Naive thymus-derived CD4-positive, alpha-beta T cell (primary cell): ENCODE measurements at regions not wholly inside any gene's neighbourhood (a gene's known extent, or its start where the extent isn't known, plus 50 kb on each side); places are given as distances from the start of the nearest gene placed in this dataset.

Source experiments
- ATAC-seq: fragments of 150-1000 bp; cut with Tn5 transposase; 2 replicates; pipeline ENCODE4 v1.10.0; 2021; ENCODE audit warnings: mild to moderate bottlenecking, moderate library complexity
- CTCF ChIA-PET: fragments of 350-600 bp; sonication (Branson Sonifier 250); formaldehyde crosslinking; loops from one replicate; lab custom pipeline; 2021; ENCODE audit warnings: antibody characterized with exemption; lab: Charles Lee
- POLR2A ChIA-PET: fragments of 350-600 bp; sonication (Branson Sonifier 250); formaldehyde crosslinking; loops from one replicate; lab custom pipeline; 2021; ENCODE audit warnings: antibody characterized with exemption, inconsistent platforms; lab: Charles Lee
- DNase-seq, 9 donors: peaks; one replicate each; pipeline versions ENCODE4 v3.0.0 to v3.0.0-alpha.2; 2020 to 2022; ENCODE audit warnings: mixed read lengths in 1 of 9
- H3K27ac ChIP-seq: one replicate; pipeline ENCODE4 v1.7.0; 2013; ENCODE audit warnings: mild to moderate bottlenecking, low read depth, low read length, moderate library complexity
- H3K27me3 ChIP-seq, 2 donors: one replicate each; pipeline ENCODE4 v1.7.0; 2013; ENCODE audit warnings: low read length in 2 of 2, mild to moderate bottlenecking in 2 of 2, moderate library complexity in 2 of 2; ENCODE audit not compliant: control insufficient read depth in 2 of 2, insufficient read depth in 2 of 2
- H3K36me3 ChIP-seq, 3 experiments: 1 replicate in 2 of 3; 2 replicates in 1 of 3; pipeline ENCODE4 v1.7.0; 2013; ENCODE audit warnings: low read length in 3 of 3, mild to moderate bottlenecking in 3 of 3, moderate library complexity in 1 of 3; ENCODE audit not compliant: insufficient read depth in 3 of 3, control insufficient read depth in 2 of 3
- H3K4me1 ChIP-seq, 2 donors: one replicate each; pipeline ENCODE4 v1.7.0; 2013; ENCODE audit warnings: low read length in 2 of 2, mild to moderate bottlenecking in 2 of 2, moderate library complexity in 1 of 2; ENCODE audit not compliant: control insufficient read depth in 2 of 2, insufficient read depth in 2 of 2
- H3K4me3 ChIP-seq: 2 replicates; pipeline ENCODE4 v1.7.0; 2013; ENCODE audit warnings: mild to moderate bottlenecking, low read length
- H3K9me3 ChIP-seq, 3 experiments: 1 replicate in 2 of 3; 2 replicates in 1 of 3; pipeline ENCODE4 v1.7.0; 2013; ENCODE audit warnings: low read length in 3 of 3; ENCODE audit not compliant: control insufficient read depth in 2 of 3
- H3K27ac Mint-ChIP-seq, 9 donors: one replicate each; pipeline ENCODE4 v1.8.0; 2020 to 2022; ENCODE audit warnings: mixed read lengths in 9 of 9, mild to moderate bottlenecking in 8 of 9, moderate library complexity in 5 of 9, inconsistent platforms in 2 of 9
- H3K27me3 Mint-ChIP-seq, 5 donors: one replicate each; pipeline ENCODE4 v1.8.0; 2021 to 2022; ENCODE audit warnings: mixed read lengths in 5 of 5, mild to moderate bottlenecking in 1 of 5
- H3K36me3 Mint-ChIP-seq, 5 donors: one replicate each; pipeline ENCODE4 v1.8.0; 2020 to 2022; ENCODE audit warnings: mixed read lengths in 5 of 5, mild to moderate bottlenecking in 3 of 5, inconsistent platforms in 1 of 5
- H3K4me1 Mint-ChIP-seq, 7 donors: one replicate each; pipeline ENCODE4 v1.8.0; 2020 to 2022; ENCODE audit warnings: mixed read lengths in 7 of 7, mild to moderate bottlenecking in 3 of 7, inconsistent platforms in 1 of 7
- H3K4me3 Mint-ChIP-seq, 10 donors: one replicate each; pipeline ENCODE4 v1.8.0; 2020 to 2022; ENCODE audit warnings: mild to moderate bottlenecking in 10 of 10, mixed read lengths in 10 of 10, moderate library complexity in 6 of 10, inconsistent platforms in 2 of 10
- H3K9me3 Mint-ChIP-seq, 11 donors: one replicate each; pipeline ENCODE4 v1.8.0; 2020 to 2022; ENCODE audit warnings: mixed read lengths in 11 of 11, mild to moderate bottlenecking in 4 of 11, inconsistent platforms in 1 of 11, moderate library complexity in 1 of 11
- intact Hi-C, 2 donors: fragments of 100-400 bp; cut with micrococcal nuclease; formaldehyde crosslinking; loops; one replicate each; pipeline ENCODE4 v1.15.1; 2023

GRCh38 chr5:20522905-20523482 is 535.0 kb upstream of the CDH18 start:
- no peaks in the 10 kb centered on the region for H3K27me3 ChIP-seq
- Mint-ChIP-seq H3K4me3 (no peak overlapping the region), H3K4me1 (no peaks in the 10 kb centered on the region), H3K9me3 (peaks cover 3 to 39% (median 18%) of the 10 kb centered on the region in 11 donors), H3K27me3 (no peaks in the 10 kb centered on the region), H3K36me3 (no peaks in the 10 kb centered on the region), H3K27ac (no peak overlapping the region)
- no peaks in the 10 kb centered on the region for H3K9me3 ChIP-seq
- no peak overlapping the region for H3K4me3 ChIP-seq
- intact Hi-C loops: no loop called here
- no peaks in the 10 kb centered on the region for H3K4me1 ChIP-seq
- ChIA-PET CTCF (no interaction called here), POLR2A (no interaction called here)
- no peak for DNase-seq
- H3K27ac ChIP-seq: no peak overlapping the region
- no peaks in the 10 kb centered on the region for H3K36me3 ChIP-seq
- ATAC-seq: no peak

- POLR2A ChIA-PET: no interaction called here
- peaks cover 2 to 26% (median 8%) of the 10 kb centered on the region in 11 donors for H3K9me3 Mint-ChIP-seq
- H3K9me3 ChIP-seq: no peaks in the 10 kb centered on the region
Measured at GRCh38 chr5:20515606-20516005, 527.6 kb upstream of the CDH18 start.

DNA sequence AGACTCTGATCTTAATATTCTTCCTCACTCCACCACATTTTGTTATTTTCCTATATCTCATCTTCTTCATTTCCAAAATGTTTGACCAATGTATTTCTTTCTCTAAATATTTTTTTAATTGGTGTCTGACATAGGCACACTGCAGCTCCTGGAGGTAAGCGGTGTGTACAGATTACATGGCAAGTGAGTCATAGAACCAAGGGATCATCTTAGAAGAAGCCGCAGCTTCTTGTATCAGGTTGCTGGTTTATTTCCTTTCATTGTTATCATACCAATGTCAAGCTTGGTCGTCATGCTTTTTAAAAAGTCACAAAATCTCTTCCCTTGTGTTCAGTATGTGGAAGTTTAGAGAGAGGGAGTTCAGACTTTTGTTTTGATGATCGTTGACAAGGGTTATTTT is 526.1 kb upstream of the CDH18 start:
- ATAC-seq: no peak
- H3K9me3 Mint-ChIP-seq: peaks cover under 1 to 34% (median 8%) of the 10 kb centered on the region in 11 donors
- POLR2A ChIA-PET: no interaction called here

More at GRCh38 chr5:20515606-20516005, 527.6 kb upstream of the CDH18 start:
- no peaks in the 10 kb centered on the region for H3K36me3 ChIP-seq
- ATAC-seq (no peak), DNase-seq (no peak)
- no peak overlapping the region for H3K4me3 ChIP-seq
- H3K27me3 ChIP-seq: no peaks in the 10 kb centered on the region
- H3K27ac Mint-ChIP-seq: no peak overlapping the region
- H3K4me1 ChIP-seq: no peaks in the 10 kb centered on the region
- intact Hi-C loops: no loop called here
- H3K4me3 Mint-ChIP-seq: no peak overlapping the region
- no peaks in the 10 kb centered on the region for H3K27me3 Mint-ChIP-seq
- H3K4me1 Mint-ChIP-seq: no peaks in the 10 kb centered on the region
- CTCF ChIA-PET: no interaction called here
- no peaks in the 10 kb centered on the region for H3K36me3 Mint-ChIP-seq
- no peak overlapping the region for H3K27ac ChIP-seq

GRCh38 chr5:20500546-20500945 is 512.5 kb upstream of the CDH18 start:
- Mint-ChIP-seq H3K4me1 (no peaks in the 10 kb centered on the region), H3K27me3 (no peaks in the 10 kb centered on the region), H3K9me3 (peaks cover under 1 to 11% (median 4%) of the 10 kb centered on the region in 11 donors), H3K27ac (no peak overlapping the region), H3K36me3 (no peaks in the 10 kb centered on the region), H3K4me3 (no peak overlapping the region)
- Histone ChIP-seq H3K27ac (no peak overlapping the region), H3K36me3 (no peaks in the 10 kb centered on the region), H3K9me3 (no peaks in the 10 kb centered on the region), H3K4me1 (no peaks in the 10 kb centered on the region), H3K27me3 (no peaks in the 10 kb centered on the region), H3K4me3 (no peak overlapping the region)
- ATAC-seq: no peak
- ChIA-PET CTCF (no interaction called here), POLR2A (no interaction called here)
- intact Hi-C loops: no loop called here
- no peak for DNase-seq

More for the DNA sequence above, 526.1 kb upstream of the CDH18 start:
- Histone ChIP-seq H3K4me1 (no peaks in the 10 kb centered on the region), H3K9me3 (no peaks in the 10 kb centered on the region), H3K4me3 (no peak overlapping the region), H3K27ac (no peak overlapping the region), H3K27me3 (no peaks in the 10 kb centered on the region), H3K36me3 (no peaks in the 10 kb centered on the region)
- Mint-ChIP-seq H3K36me3 (no peaks in the 10 kb centered on the region), H3K4me1 (no peaks in the 10 kb centered on the region), H3K27me3 (no peaks in the 10 kb centered on the region), H3K4me3 (no peak overlapping the region), H3K27ac (no peak overlapping the region)
- intact Hi-C loops: no loop called here
- CTCF ChIA-PET: no interaction called here
- no peak for DNase-seq

DNA sequence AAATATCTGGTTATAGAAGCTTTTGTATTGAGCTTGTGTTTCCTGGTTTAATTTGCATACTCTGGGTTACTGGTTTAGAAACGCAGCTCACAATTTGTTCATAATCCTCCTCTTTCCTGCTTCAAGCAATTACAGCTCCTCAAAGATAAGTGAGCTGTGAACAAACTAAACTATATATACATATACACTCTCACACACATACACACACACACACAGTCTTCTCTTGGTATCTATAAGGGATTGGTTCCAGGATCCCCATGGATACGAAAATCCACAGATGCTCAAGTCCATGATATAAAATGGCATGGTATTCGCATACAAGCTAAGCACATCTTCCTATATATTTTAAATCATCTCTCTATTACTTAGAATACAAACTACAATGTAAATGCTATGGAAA is 510.9 kb upstream of the CDH18 start:
- H3K4me3 ChIP-seq: no peak overlapping the region
- no peaks in the 10 kb centered on the region for H3K27me3 ChIP-seq
- no peak for DNase-seq
- intact Hi-C loops: no loop called here
- ChIA-PET POLR2A (no interaction called here), CTCF (no interaction called here)
- no peak for ATAC-seq
- Mint-ChIP-seq H3K27ac (no peak overlapping the region), H3K4me3 (no peak overlapping the region), H3K36me3 (no peaks in the 10 kb centered on the region), H3K27me3 (no peaks in the 10 kb centered on the region), H3K9me3 (peaks cover 3 to 17% (median 6%) of the 10 kb centered on the region in 11 donors), H3K4me1 (no peaks in the 10 kb centered on the region)
- H3K27ac ChIP-seq: no peak overlapping the region
- no peaks in the 10 kb centered on the region for H3K36me3 ChIP-seq
- no peaks in the 10 kb centered on the region for H3K4me1 ChIP-seq
- H3K9me3 ChIP-seq: no peaks in the 10 kb centered on the region

DNA sequence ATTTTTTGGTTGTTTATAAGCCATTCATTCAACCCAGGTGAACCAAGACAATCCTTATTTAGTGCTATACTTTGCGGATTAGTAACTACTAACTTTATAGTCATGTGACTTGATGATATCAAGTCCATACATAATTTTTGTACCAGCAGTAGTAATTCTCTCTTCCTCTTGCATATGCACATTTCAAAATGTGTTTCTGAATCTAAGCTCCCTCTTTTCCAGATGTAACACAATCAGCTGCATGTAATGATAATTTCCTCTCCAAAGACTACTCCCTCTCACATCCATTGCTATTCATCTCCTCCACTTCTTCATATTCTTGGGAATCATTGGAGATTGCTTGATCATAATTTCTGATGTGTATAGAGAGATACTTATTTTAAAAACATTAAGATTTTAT is 510.1 kb upstream of the CDH18 start:
- POLR2A ChIA-PET: no interaction called here
- Mint-ChIP-seq H3K4me1 (no peaks in the 10 kb centered on the region), H3K27ac (no peak overlapping the region), H3K4me3 (no peak overlapping the region), H3K36me3 (no peaks in the 10 kb centered on the region), H3K27me3 (no peaks in the 10 kb centered on the region), H3K9me3 (peaks cover 0 to 17% (median 6%) of the 10 kb centered on the region in 11 donors)
- no peak overlapping the region for H3K27ac ChIP-seq
- no peak for DNase-seq
- H3K36me3 ChIP-seq: no peaks in the 10 kb centered on the region
- H3K27me3 ChIP-seq: no peaks in the 10 kb centered on the region
- no peak overlapping the region for H3K4me3 ChIP-seq
- intact Hi-C loops: no loop called here
- H3K9me3 ChIP-seq: no peaks in the 10 kb centered on the region
- CTCF ChIA-PET: no interaction called here
- H3K4me1 ChIP-seq: no peaks in the 10 kb centered on the region
- no peak for ATAC-seq

DNA sequence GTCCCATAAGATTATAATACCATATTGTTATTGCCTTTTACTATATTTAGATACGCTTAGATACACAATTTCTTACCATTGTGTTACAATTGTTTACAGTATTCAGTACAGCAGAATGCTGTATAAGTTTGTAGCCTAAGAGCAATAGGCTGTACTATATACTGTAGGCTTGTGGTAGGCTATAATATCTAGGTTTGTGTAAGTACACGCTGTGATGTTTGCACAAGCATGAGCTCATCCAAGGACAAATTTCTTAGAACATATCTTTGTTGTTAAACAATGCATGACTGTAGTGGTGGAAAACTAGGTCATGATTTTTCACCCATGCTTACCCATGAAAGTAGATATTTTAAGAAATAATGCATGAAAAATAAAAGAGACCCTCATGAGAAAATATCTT is 509.4 kb upstream of the CDH18 start:
- Mint-ChIP-seq H3K36me3 (no peaks in the 10 kb centered on the region), H3K27me3 (no peaks in the 10 kb centered on the region), H3K27ac (no peak overlapping the region), H3K9me3 (peaks cover 0 to 17% (median 6%) of the 10 kb centered on the region in 11 donors), H3K4me1 (no peaks in the 10 kb centered on the region), H3K4me3 (no peak overlapping the region)
- DNase-seq: no peak
- no peak for ATAC-seq
- Histone ChIP-seq H3K27ac (no peak overlapping the region), H3K27me3 (no peaks in the 10 kb centered on the region), H3K4me1 (no peaks in the 10 kb centered on the region), H3K9me3 (no peaks in the 10 kb centered on the region), H3K36me3 (no peaks in the 10 kb centered on the region), H3K4me3 (no peak overlapping the region)
- CTCF ChIA-PET: no interaction called here
- POLR2A ChIA-PET: no interaction called here
- intact Hi-C loops: no loop called here
